ENCODE measurements at regions not wholly inside any gene's neighbourhood (a gene's known extent, or its start where the extent isn't known, plus 50 kb on each side); places are given as distances from the start of the nearest gene placed in this dataset.
"Not testable (repeated sequence)": the region's sequence is repeated elsewhere in the genome, so short reads cannot be mapped to it uniquely, and the experiment has no call there.

GRCh38 chr1:149641179-149641578, 57.5 kb downstream of the PPIAL4C start:
- TF ChIP-seq CTCF, POLR2A (IDR thresholded peaks at IDR 0.05): not testable (repeated sequence)

Measured in lower leg skin (tissue), 3 donors.